IMR-90 (cell line): ENCODE measurements at regions not wholly inside any gene's neighbourhood (a gene's known extent, or its start where the extent isn't known, plus 50 kb on each side); places are given as distances from the start of the nearest gene placed in this dataset.

Experiments used
- ATAC-seq: fragments of 200-7000 bp; cut with Tn5 transposase; 2 replicates; pipeline ENCODE4 v1.9.1; 2020; ENCODE audit warnings: low read depth, mild to moderate bottlenecking, moderate library complexity
- BruUV-seq: library from RNA; stranded (reverse); fragments of 400-500 nt; replicated peaks from 2 replicates; lab custom pipeline; 2021; lab: Mats Ljungman, UMichigan
- CTCF ChIA-PET: fragments of 300-600 bp; formaldehyde crosslinking; extraction: SDS; loops from one replicate; lab custom pipeline; 2021; ENCODE audit warnings: antibody characterized with exemption; lab: Yijun Ruan, JAX
- POLR2A ChIA-PET: fragments of 300-600 bp; sonication (Branson Sonifier 250); formaldehyde crosslinking; loops from one replicate; lab custom pipeline; 2022; ENCODE audit warnings: antibody characterized with exemption; ENCODE audit not compliant: unreplicated experiment; lab: Charles Lee
- DNase-seq: peaks from one replicate; pipeline ENCODE4 v3.0.0; 2013
- H2AFZ ChIP-seq: replicated peaks from 2 replicates; pipeline ENCODE3; 2013; ENCODE audit warnings: low read length, mild to moderate bottlenecking; ENCODE audit not compliant: poor library complexity
- H2AK5ac ChIP-seq: 2 replicates; pipeline ENCODE4 v1.6.1; 2013; ENCODE audit warnings: low read depth, low read length, inconsistent platforms
- H2AK9ac ChIP-seq: replicated peaks from 2 replicates; pipeline ENCODE3; 2013; ENCODE audit warnings: mild to moderate bottlenecking, low read depth, low read length, moderate library complexity; ENCODE audit not compliant: poor library complexity
- H2BK120ac ChIP-seq: 2 replicates; pipeline ENCODE4 v1.6.1; 2013; ENCODE audit warnings: low read depth, low read length, inconsistent platforms
- H2BK15ac ChIP-seq: 3 replicates; pipeline ENCODE4 v1.6.1; 2013; ENCODE audit warnings: low read depth, low read length, inconsistent platforms
- H2BK20ac ChIP-seq: 2 replicates; pipeline ENCODE4 v1.6.1; 2013; ENCODE audit warnings: low read depth, mild to moderate bottlenecking, inconsistent platforms, low read length, moderate library complexity
- H2BK5ac ChIP-seq: 2 replicates; pipeline ENCODE4 v1.6.1; 2013; ENCODE audit warnings: mild to moderate bottlenecking, low read depth, low read length, inconsistent platforms; ENCODE audit not compliant: poor library complexity, severe bottlenecking
- H3K14ac ChIP-seq: replicated peaks from 2 replicates; pipeline ENCODE4 v1.6.1; 2013; ENCODE audit warnings: low read depth, low read length, inconsistent platforms
- H3K18ac ChIP-seq: 2 replicates; pipeline ENCODE4 v1.6.1; 2013; ENCODE audit warnings: low read depth, low read length, control low read depth
- H3K23ac ChIP-seq: 2 replicates; pipeline ENCODE4 v1.6.1; 2013; ENCODE audit warnings: low read depth, low read length, inconsistent platforms
- H3K27ac ChIP-seq: 2 replicates; pipeline ENCODE4 v1.5.1; 2013; ENCODE audit warnings: mild to moderate bottlenecking, control low read depth, low read length; ENCODE audit not compliant: insufficient read depth
- H3K27me3 ChIP-seq: 2 replicates; pipeline ENCODE4 v1.6.1; 2013; ENCODE audit warnings: low read length; ENCODE audit not compliant: control insufficient read depth, insufficient read depth
- H3K36me3 ChIP-seq: 2 replicates; pipeline ENCODE4 v1.6.1; 2013; ENCODE audit warnings: low read length, mixed read lengths; ENCODE audit not compliant: control insufficient read depth, insufficient read depth
- H3K4ac ChIP-seq: 2 replicates; pipeline ENCODE4 v1.6.1; 2013; ENCODE audit warnings: low read depth, low read length, inconsistent platforms
- H3K4me1 ChIP-seq: 2 replicates; pipeline ENCODE4 v1.6.1; 2013; ENCODE audit warnings: low read length, mixed read lengths; ENCODE audit not compliant: control insufficient read depth, insufficient read depth
- H3K4me2 ChIP-seq: 2 replicates; pipeline ENCODE4 v1.6.1; 2013; ENCODE audit warnings: low read depth, mild to moderate bottlenecking, control low read depth, low read length, moderate library complexity
- H3K4me3 ChIP-seq: 2 replicates; pipeline ENCODE4 v1.5.1; 2013; ENCODE audit warnings: low read depth, mild to moderate bottlenecking, control low read depth, low read length, moderate library complexity; ENCODE audit not compliant: insufficient read depth
- H3K56ac ChIP-seq: 2 replicates; pipeline ENCODE4 v1.6.1; 2013; ENCODE audit warnings: low read length, inconsistent platforms; ENCODE audit not compliant: insufficient read depth; ENCODE audit errors: extremely low read depth
- H3K79me1 ChIP-seq, 2 experiments: 2 replicates each; pipeline ENCODE4 v1.6.1; 2013; ENCODE audit warnings: low read length in 2 of 2, inconsistent platforms in 1 of 2, low read depth in 1 of 2
- H3K9ac ChIP-seq: 2 replicates; pipeline ENCODE4 v1.6.1; 2013; ENCODE audit warnings: low read depth, low read length, control low read depth
- H3K9me1 ChIP-seq: 2 replicates; pipeline ENCODE4 v1.6.1; 2013; ENCODE audit warnings: low read length, inconsistent platforms; ENCODE audit not compliant: insufficient read depth
- H3K9me3 ChIP-seq: 2 replicates; pipeline ENCODE4 v1.6.1; 2013; ENCODE audit warnings: low read length; ENCODE audit not compliant: control insufficient read depth, insufficient read depth
- H4K20me1 ChIP-seq: 2 replicates; pipeline ENCODE4 v1.6.1; 2013; ENCODE audit warnings: low read length, inconsistent platforms; ENCODE audit not compliant: insufficient read depth
- H4K5ac ChIP-seq: 2 replicates; pipeline ENCODE4 v1.6.1; 2013; ENCODE audit warnings: mild to moderate bottlenecking, low read depth, low read length, control low read depth
- H4K8ac ChIP-seq, 2 experiments: 2 replicates each; pipeline ENCODE4 v1.6.1; 2013; ENCODE audit warnings: low read depth in 2 of 2, low read length in 2 of 2, control low read depth in 1 of 2, inconsistent platforms in 1 of 2
- H4K91ac ChIP-seq: 2 replicates; pipeline ENCODE4 v1.6.1; 2013; ENCODE audit warnings: low read depth, low read length, inconsistent platforms; ENCODE audit not compliant: insufficient read depth
- BHLHE40 ChIP-seq: fragments of 150-350 bp; IDR thresholded peaks from 2 replicates; pipeline ENCODE4 v1.6.1; 2016; ENCODE audit warnings: mild to moderate bottlenecking, low read depth, low read length
- CEBPB ChIP-seq: IDR thresholded peaks from 2 replicates; pipeline ENCODE4 v1.6.1; 2012; ENCODE audit warnings: low read depth, low read length, improper control_type of control experiment
- CHD1 ChIP-seq: IDR thresholded peaks from 2 replicates; pipeline ENCODE4 v1.6.1; 2012; ENCODE audit warnings: low read depth, low read length, improper control_type of control experiment
- CTCF ChIP-seq: conservative IDR thresholded peaks from 2 replicates; pipeline ENCODE4 v1.5.1; 2012; ENCODE audit warnings: mild to moderate bottlenecking, low read depth, low read length, improper control_type of control experiment
- ELK1 ChIP-seq: fragments of 150-350 bp; IDR thresholded peaks from 2 replicates; pipeline ENCODE4 v1.6.1; 2016; ENCODE audit warnings: low read depth, mild to moderate bottlenecking, low read length, moderate library complexity, borderline replicate concordance
- FOS ChIP-seq: fragments of 150-350 bp; IDR thresholded peaks from 2 replicates; pipeline ENCODE4 v1.6.1; 2016; ENCODE audit warnings: low read depth, low read length
- MAFK ChIP-seq: IDR thresholded peaks from 2 replicates; pipeline ENCODE4 v1.6.1; 2012; ENCODE audit warnings: low read depth, low read length, improper control_type of control experiment
- MAZ ChIP-seq: IDR thresholded peaks from 2 replicates; pipeline ENCODE4 v1.6.1; 2012; ENCODE audit warnings: low read depth, mild to moderate bottlenecking, low read length, improper control_type of control experiment, moderate library complexity, borderline replicate concordance
- MXI1 ChIP-seq: IDR thresholded peaks from 2 replicates; pipeline ENCODE4 v1.6.1; 2012; ENCODE audit warnings: low read depth, mild to moderate bottlenecking, low read length, moderate library complexity, borderline replicate concordance
- NFE2L2 ChIP-seq: fragments of 150-350 bp; IDR thresholded peaks from 2 replicates; pipeline ENCODE4 v1.6.1; 2016; ENCODE audit warnings: low read depth, mild to moderate bottlenecking, low read length
- POLR2A ChIP-seq: IDR thresholded peaks from 2 replicates; pipeline ENCODE4 v1.6.1; 2012; ENCODE audit warnings: mild to moderate bottlenecking, low read depth, low read length
- RAD21 ChIP-seq: IDR thresholded peaks from 2 replicates; pipeline ENCODE4 v1.6.1; 2012; ENCODE audit warnings: low read length, improper control_type of control experiment
- RCOR1 ChIP-seq: IDR thresholded peaks from 2 replicates; pipeline ENCODE4 v1.6.1; 2012; ENCODE audit warnings: mild to moderate bottlenecking, low read length, improper control_type of control experiment; ENCODE audit not compliant: insufficient replicate concordance
- RFX5 ChIP-seq: IDR thresholded peaks from 2 replicates; pipeline ENCODE4 v1.8.0; 2012; ENCODE audit warnings: low read depth, mild to moderate bottlenecking, low read length, moderate library complexity
- SMC3 ChIP-seq: fragments of 150-350 bp; IDR thresholded peaks from 2 replicates; pipeline ENCODE4 v1.6.1; 2016; ENCODE audit warnings: low read depth, mild to moderate bottlenecking, antibody characterized with exemption, low read length, moderate library complexity
- USF2 ChIP-seq: fragments of 150-350 bp; IDR thresholded peaks from 2 replicates; pipeline ENCODE4 v1.6.1; 2017; ENCODE audit warnings: mild to moderate bottlenecking, antibody characterized with exemption, low read length, low read depth
- WGBS, 2 experiments: methylation state at CpG; one replicate each; pipeline versions ENCODE4 v1.1.5 to v1.1.7; 2013; ENCODE audit warnings: missing lambda C conversion rate in 2 of 2; ENCODE audit not compliant: insufficient read length in 1 of 2; ENCODE audit errors: extremely low coverage in 2 of 2; 5-methylcytosine and 5-hydroxymethylcytosine counted together
- dilution Hi-C: fragments of 300-500 bp; cut with HindIII; formaldehyde crosslinking; loops from one replicate; pipeline ENCODE4 v1.14.3; 2018; ENCODE audit warnings: low sequenced_read_pairs; ENCODE audit not compliant: unreplicated experiment
- in situ Hi-C: fragments of 300-500 bp; cut with MboI; formaldehyde crosslinking; loops from 3 replicates; pipeline ENCODE4 v1.14.3; 2019; ENCODE audit warnings: low sequenced_read_pairs, inconsistent platforms, mixed read lengths
- intact Hi-C: fragments of 100-400 bp; cut with micrococcal nuclease; formaldehyde crosslinking; loops from 2 replicates; pipeline ENCODE4 v1.10.0; 2022

- no peak overlapping the region for H3K4ac ChIP-seq
- no peak overlapping the region for H2AFZ ChIP-seq
- H2AK9ac ChIP-seq, result no peak overlapping the region
- H2BK20ac ChIP-seq, result no peak overlapping the region
- no peak overlapping the region for H3K4me3 ChIP-seq
- no peak overlapping the region for H3K18ac ChIP-seq
- in situ Hi-C loops, result no loop called here
- H3K9me3 ChIP-seq, result peaks cover 6% of the 10 kb centered on the region; the same call in 1 of the 2 replicates
- H3K23ac ChIP-seq, result no peak overlapping the region
- WGBS, 2 experiments, result no CpG with 5 or more reads among the region's 2 CpGs
- dilution Hi-C loops, result no loop called here
- no peak overlapping the region for H3K9ac ChIP-seq
- no peak overlapping the region for H2BK120ac ChIP-seq
- no peak overlapping the region for H2BK5ac ChIP-seq
- H2BK15ac ChIP-seq, result no peak overlapping the region
- H3K14ac ChIP-seq, result no peak overlapping the region
- no peak overlapping the region for H4K91ac ChIP-seq
- no peak for DNase-seq
- H4K8ac ChIP-seq, result no peak overlapping the region
- TF ChIP-seq MAZ (no peak), BHLHE40 (no peak), FOS (no peak), NFE2L2 (no peak), RAD21 (no peak), RCOR1 (no peak), CHD1 (no peak), CTCF (no peak), MXI1 (no peak), RFX5 (no peak), SMC3 (no peak), POLR2A (no peak), MAFK (no peak), USF2 (no peak), ELK1 (no peak), CEBPB (no peak)
- H3K27me3 ChIP-seq, result no peaks in the 10 kb centered on the region
- H3K9me1 ChIP-seq, result no peaks in the 10 kb centered on the region
- H3K79me1 ChIP-seq, result no peaks in the 10 kb centered on the region
- no peak overlapping the region for H3K56ac ChIP-seq
- H3K27ac ChIP-seq, result no peak overlapping the region
- H4K20me1 ChIP-seq, result no peaks in the 10 kb centered on the region
- intact Hi-C loops, result no loop called here
- ChIA-PET POLR2A (no interaction called here), CTCF (no interaction called here)
- no peak overlapping the region for H4K5ac ChIP-seq
- H3K36me3 ChIP-seq, result no peaks in the 10 kb centered on the region
- H2AK5ac ChIP-seq, result no peak overlapping the region
- H3K4me1 ChIP-seq, result no peaks in the 10 kb centered on the region
- H3K4me2 ChIP-seq, result no peak overlapping the region
- ATAC-seq, result no peak
- no TSS peak for BruUV-seq
Observed at GRCh38 chr14:47976139-47976538, 300.7 kb upstream of the MDGA2 start.
